A673 (cell line): ENCODE measurements at regions not wholly inside any gene's neighbourhood (a gene's known extent, or its start where the extent isn't known, plus 50 kb on each side); places are given as distances from the start of the nearest gene placed in this dataset.

Source experiments
- EZH2 ChIP-seq: fragments of 200-600 bp; sonication (generic); IDR thresholded peaks from 2 replicates; pipeline ENCODE4 v1.6.1; 2017; ENCODE audit warnings: borderline replicate concordance, low read depth, mild to moderate bottlenecking, mixed read lengths, antibody characterized with exemption, low read length; ENCODE audit not compliant: poor library complexity, severe bottlenecking
- TF ChIP-seq, protein P1 (sequence below): fragments of 300-800, 200-600 bp; sonication (generic); conservative IDR thresholded peaks from 2 replicates; pipeline ENCODE4 v1.5.1; 2017; ENCODE audit warnings: low read depth, mild to moderate bottlenecking, antibody characterized with exemption, low read length, moderate library complexity, mixed read lengths

DNA sequence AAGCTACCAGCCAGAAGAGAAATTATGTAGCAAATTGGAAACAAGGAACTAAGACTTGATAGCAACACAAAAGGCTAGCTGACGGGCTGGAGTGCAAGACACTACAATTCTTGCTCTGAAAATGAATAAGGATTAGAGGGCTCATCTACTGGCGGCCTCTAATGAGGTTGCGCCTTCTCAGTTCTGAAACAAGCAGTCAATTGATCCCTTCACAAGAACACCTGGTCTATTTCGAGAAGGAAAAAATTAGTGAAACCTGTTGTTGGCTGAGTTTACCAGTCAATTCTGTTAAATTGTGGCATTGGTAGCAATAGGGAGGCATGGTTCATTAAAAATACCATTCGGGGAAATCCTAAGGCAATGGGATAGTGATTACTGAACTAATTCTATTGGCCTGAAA, 74.8 kb upstream of the JARID2 start:
- TF ChIP-seq, protein P1, sequence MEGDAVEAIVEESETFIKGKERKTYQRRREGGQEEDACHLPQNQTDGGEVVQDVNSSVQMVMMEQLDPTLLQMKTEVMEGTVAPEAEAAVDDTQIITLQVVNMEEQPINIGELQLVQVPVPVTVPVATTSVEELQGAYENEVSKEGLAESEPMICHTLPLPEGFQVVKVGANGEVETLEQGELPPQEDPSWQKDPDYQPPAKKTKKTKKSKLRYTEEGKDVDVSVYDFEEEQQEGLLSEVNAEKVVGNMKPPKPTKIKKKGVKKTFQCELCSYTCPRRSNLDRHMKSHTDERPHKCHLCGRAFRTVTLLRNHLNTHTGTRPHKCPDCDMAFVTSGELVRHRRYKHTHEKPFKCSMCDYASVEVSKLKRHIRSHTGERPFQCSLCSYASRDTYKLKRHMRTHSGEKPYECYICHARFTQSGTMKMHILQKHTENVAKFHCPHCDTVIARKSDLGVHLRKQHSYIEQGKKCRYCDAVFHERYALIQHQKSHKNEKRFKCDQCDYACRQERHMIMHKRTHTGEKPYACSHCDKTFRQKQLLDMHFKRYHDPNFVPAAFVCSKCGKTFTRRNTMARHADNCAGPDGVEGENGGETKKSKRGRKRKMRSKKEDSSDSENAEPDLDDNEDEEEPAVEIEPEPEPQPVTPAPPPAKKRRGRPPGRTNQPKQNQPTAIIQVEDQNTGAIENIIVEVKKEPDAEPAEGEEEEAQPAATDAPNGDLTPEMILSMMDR: no peak
- TF ChIP-seq EZH2: no peak
